Small intestine (tissue), 7 donors: ENCODE measurements at regions not wholly inside any gene's neighbourhood (a gene's known extent, or its start where the extent isn't known, plus 50 kb on each side); places are given as distances from the start of the nearest gene placed in this dataset.
"Not testable (repeated sequence)": the region's sequence is repeated elsewhere in the genome, so short reads cannot be mapped to it uniquely, and the experiment has no call there.

Source experiments
- DNase-seq, 2 donors: peaks; one replicate each; pipeline versions ENCODE4 v3.0.0 to v3.0.0-alpha.2; 2013
- FAIRE-seq: peaks from 2 replicates; lab custom pipeline; 2012; peaks lifted over from hg19 to GRCh38; lab: Jason Lieb, UNC
- H3K27ac ChIP-seq, 3 donors: one replicate each; pipeline ENCODE4 v1.5.1; 2013; ENCODE audit warnings: low read length in 2 of 3, mild to moderate bottlenecking in 2 of 3, control low read depth in 1 of 3, inconsistent platforms in 1 of 3, low read depth in 1 of 3, moderate library complexity in 1 of 3
- H3K27me3 ChIP-seq, 3 donors: one replicate each; pipeline ENCODE4 v1.6.1; 2013; ENCODE audit warnings: low read length in 3 of 3, inconsistent platforms in 1 of 3; ENCODE audit not compliant: control insufficient read depth in 3 of 3, insufficient read depth in 3 of 3
- H3K36me3 ChIP-seq, 3 donors: one replicate each; pipeline ENCODE4 v1.6.1; 2013; ENCODE audit warnings: low read length in 3 of 3, inconsistent platforms in 1 of 3, low read depth in 1 of 3, mild to moderate bottlenecking in 1 of 3, moderate library complexity in 1 of 3; ENCODE audit not compliant: control insufficient read depth in 3 of 3, insufficient read depth in 2 of 3
- H3K4me1 ChIP-seq, 3 donors: one replicate each; pipeline ENCODE4 v1.6.1; 2013; ENCODE audit warnings: low read length in 2 of 3, inconsistent platforms in 1 of 3, low read depth in 1 of 3, mild to moderate bottlenecking in 1 of 3, moderate library complexity in 1 of 3; ENCODE audit not compliant: control insufficient read depth in 3 of 3, insufficient read depth in 2 of 3
- H3K4me3 ChIP-seq, 3 donors: one replicate each; pipeline ENCODE4 v1.5.1; 2013; ENCODE audit warnings: low read length in 3 of 3, control low read depth in 1 of 3, inconsistent platforms in 1 of 3, low read depth in 1 of 3, mild to moderate bottlenecking in 1 of 3, moderate library complexity in 1 of 3
- H3K9me3 ChIP-seq, 2 donors: one replicate each; pipeline ENCODE4 v1.6.1; 2013; ENCODE audit warnings: low read depth in 1 of 2, low read length in 1 of 2; ENCODE audit not compliant: control insufficient read depth in 2 of 2, insufficient read depth in 1 of 2
- WGBS, 3 donors: extraction: QIAGEN DNeasy Blood & Tissue Kit; methylation state at CpG; one replicate each; pipeline ENCODE4 v1.1.7; 2013; 5-methylcytosine and 5-hydroxymethylcytosine counted together
- donor health status: healthy with polysubstance abuse.
- donor health status: control.
- donor health status: control.
- donor health status: Bipolar disorder and iron deficiency.
- donor health status: healthy.

- no peak for DNase-seq
- no peak for FAIRE-seq
- peaks cover 0 to 12% (median 7%) of the 10 kb centered on the region in 3 donors for H3K36me3 ChIP-seq
- H3K9me3 ChIP-seq, result peaks cover 0 to 29% of the 10 kb centered on the region in 2 donors
- H3K4me3 ChIP-seq, result no peak overlapping the region
- H3K27me3 ChIP-seq, result no peaks in the 10 kb centered on the region
- H3K4me1 ChIP-seq, result no peaks in the 10 kb centered on the region
- WGBS, 3 donors, result 73 to 94% (median 90%) methylated on average over 2 to 3 of the region's 3 CpGs
- H3K27ac ChIP-seq, result no peak overlapping the region
Observed at GRCh38 chrX:65073233-65073632, 97.0 kb upstream of the ZC4H2 start.

GRCh38 chrX:65072590-65072989, 96.3 kb upstream of the ZC4H2 start:
- no peak overlapping the region for H3K4me3 ChIP-seq
- peaks cover 0 to 29% of the 10 kb centered on the region in 2 donors for H3K9me3 ChIP-seq
- no peaks in the 10 kb centered on the region for H3K4me1 ChIP-seq
- peaks cover 0 to 12% (median 7%) of the 10 kb centered on the region in 3 donors for H3K36me3 ChIP-seq
- DNase-seq (no peak), FAIRE-seq (no peak)
- no peaks in the 10 kb centered on the region for H3K27me3 ChIP-seq
- H3K27ac ChIP-seq, result no peak overlapping the region

- WGBS, 3 donors, result 93 to 97% (median 93%) methylated on average over 11 to 14 of the region's 14 CpGs
- not testable (repeated sequence) for H3K27ac ChIP-seq, H3K4me3 ChIP-seq, H3K9me3 ChIP-seq, H3K36me3 ChIP-seq, DNase-seq, FAIRE-seq, H3K27me3 ChIP-seq, H3K4me1 ChIP-seq
Observed at GRCh38 chrX:65058626-65059025, 82.4 kb upstream of the ZC4H2 start.

- Histone ChIP-seq H3K36me3 (no peaks in the 10 kb centered on the region), H3K27ac (no peak overlapping the region), H3K4me1 (no peaks in the 10 kb centered on the region), H3K9me3 (peaks cover 0 to 2% of the 10 kb centered on the region in 2 donors), H3K27me3 (no peaks in the 10 kb centered on the region), H3K4me3 (no peak overlapping the region)
- FAIRE-seq (no peak), DNase-seq (no peak)
- WGBS, 3 donors, result 67 to 87% (median 86%) methylated on average over 3 of the region's 3 CpGs
Observed at GRCh38 chrX:65045001-65045400, 68.8 kb upstream of the ZC4H2 start.

GRCh38 chrX:65035446-65035770, 59.2 kb upstream of the ZC4H2 start:
- WGBS, 3 donors, result 1 to 30% (median 12%) methylated on average over 14 to 15 of the region's 15 CpGs
- H3K9me3 ChIP-seq, result no peaks in the 10 kb centered on the region
- no peaks in the 10 kb centered on the region for H3K27me3 ChIP-seq
- no peaks in the 10 kb centered on the region for H3K36me3 ChIP-seq
- peak in 1 of 2 donors; percentile 40 for DNase-seq
- H3K27ac ChIP-seq, result peak overlapping the region; percentile 84 to 86 (median 84)
- H3K4me3 ChIP-seq, result peak overlapping the region; percentile 45 to 68 (median 68)
- no peaks in the 10 kb centered on the region for H3K4me1 ChIP-seq
- no peak for FAIRE-seq

GRCh38 chrX:65034668-65035445, 58.6 kb upstream of the ZC4H2 start, which contains the start of gene ZC3H12B:
Gene ZC3H12B, plus strand, starts transcription at chrX:65034826.
- Histone ChIP-seq H3K27me3 (no peaks in the 10 kb centered on the region), H3K4me3 (peak within 1 kb of the TSS; percentile 45 to 68 (median 68)), H3K9me3 (no peaks in the 10 kb centered on the region), H3K27ac (peak within 1 kb of the TSS; percentile 84 to 86 (median 84)), H3K4me1 (no peaks in the 10 kb centered on the region), H3K36me3 (no peaks in the 10 kb centered on the region)
- DNase-seq (peak; percentile 75 to 85), FAIRE-seq (no peak)
- WGBS, 3 donors, result 0 to 32% (median 11%) methylated on average over 31 to 69 of the region's 69 CpGs

- H3K36me3 ChIP-seq, result no peaks in the 10 kb centered on the region
- no peak for FAIRE-seq
- peak overlapping the region; percentile 12 to 68 (median 68) for H3K4me3 ChIP-seq
- H3K4me1 ChIP-seq, result no peaks in the 10 kb centered on the region
- DNase-seq, result no peak
- no peaks in the 10 kb centered on the region for H3K27me3 ChIP-seq
- H3K27ac ChIP-seq, result peak overlapping the region in 2 of 3 donors; percentile 73 to 86
- WGBS, 3 donors, result 4 to 25% (median 19%) methylated on average over 7 to 11 of the region's 11 CpGs
- H3K9me3 ChIP-seq, result no peaks in the 10 kb centered on the region
Observed at GRCh38 chrX:65034292-65034667, 58.0 kb upstream of the ZC4H2 start.
